ENCODE measurements at regions not wholly inside any gene's neighbourhood (a gene's known extent, or its start where the extent isn't known, plus 50 kb on each side); places are given as distances from the start of the nearest gene placed in this dataset.
A peak's percentile ranks its signal among the peaks of the same experiment; 100 is the strongest.
"Not testable (repeated sequence)": the region's sequence is repeated elsewhere in the genome, so short reads cannot be mapped to it uniquely, and the experiment has no call there.

- Histone ChIP-seq H3K36me3 (ENCODE audit: insufficient read depth, low read length) (no peaks in the 10 kb centered on the region), H3K4me1 (ENCODE audit: insufficient read depth, low read length) (peaks cover 18% of the 10 kb centered on the region), H3K9ac (ENCODE audit: low read depth, low read length) (peak overlapping the region; percentile 69), H3K9me3 (ENCODE audit: control insufficient read depth, insufficient read depth, low read length) (no peaks in the 10 kb centered on the region)
Measured at GRCh38 chr6:27133281-27134227, 113.9 kb upstream of the PRSS16 start.

GRCh38 chr6:27135087-27135657 is 112.3 kb upstream of the PRSS16 start:
- no peaks in the 10 kb centered on the region for H3K9me3 ChIP-seq (ENCODE audit: control insufficient read depth, insufficient read depth, low read length)
- H3K36me3 ChIP-seq (ENCODE audit: insufficient read depth, low read length) = no peaks in the 10 kb centered on the region
- no peak overlapping the region for H3K9ac ChIP-seq (ENCODE audit: low read depth, low read length)
- H3K4me1 ChIP-seq (ENCODE audit: insufficient read depth, low read length) = peaks cover 21% of the 10 kb centered on the region

DNA sequence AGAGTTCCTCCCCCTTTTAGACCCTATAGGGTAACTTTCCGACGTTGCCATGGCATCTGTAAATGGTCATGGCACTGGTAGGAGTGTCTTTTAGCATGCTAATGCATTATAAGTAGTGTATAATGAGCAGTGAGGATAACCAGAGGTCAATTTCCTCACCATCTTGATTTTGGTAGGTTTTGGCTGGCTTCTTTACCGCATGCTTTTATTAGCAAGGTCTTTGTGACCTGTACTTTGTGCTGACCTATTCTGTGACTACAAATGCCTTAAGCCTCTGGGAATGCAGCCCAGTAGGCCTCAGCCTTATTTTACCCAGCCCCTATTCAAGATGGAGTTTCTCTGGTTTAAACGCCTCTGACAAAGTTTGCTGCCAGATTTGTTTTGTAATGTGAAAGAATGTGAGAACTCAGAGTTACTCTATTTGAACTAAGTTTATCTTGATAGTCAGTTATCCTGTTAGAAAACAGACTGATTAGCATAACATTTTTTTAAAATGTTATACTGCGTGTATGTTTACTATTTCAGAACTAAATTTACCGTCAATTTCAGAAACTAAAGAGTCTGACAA is 111.3 kb upstream of the PRSS16 start:
- Histone ChIP-seq H3K4me1 (ENCODE audit: insufficient read depth, low read length) (peaks cover 21% of the 10 kb centered on the region), H3K9ac (ENCODE audit: low read depth, low read length) (no peak overlapping the region), H3K36me3 (ENCODE audit: insufficient read depth, low read length) (no peaks in the 10 kb centered on the region), H3K9me3 (ENCODE audit: control insufficient read depth, insufficient read depth, low read length) (no peaks in the 10 kb centered on the region)

- Histone ChIP-seq H3K4me1 (ENCODE audit: insufficient read depth, low read length) (peaks cover 21% of the 10 kb centered on the region), H3K9ac (ENCODE audit: low read depth, low read length) (no peak overlapping the region), H3K36me3 (ENCODE audit: insufficient read depth, low read length) (no peaks in the 10 kb centered on the region), H3K9me3 (ENCODE audit: control insufficient read depth, insufficient read depth, low read length) (no peaks in the 10 kb centered on the region)
Measured at GRCh38 chr6:27136978-27137814, 110.3 kb upstream of the PRSS16 start.

DNA sequence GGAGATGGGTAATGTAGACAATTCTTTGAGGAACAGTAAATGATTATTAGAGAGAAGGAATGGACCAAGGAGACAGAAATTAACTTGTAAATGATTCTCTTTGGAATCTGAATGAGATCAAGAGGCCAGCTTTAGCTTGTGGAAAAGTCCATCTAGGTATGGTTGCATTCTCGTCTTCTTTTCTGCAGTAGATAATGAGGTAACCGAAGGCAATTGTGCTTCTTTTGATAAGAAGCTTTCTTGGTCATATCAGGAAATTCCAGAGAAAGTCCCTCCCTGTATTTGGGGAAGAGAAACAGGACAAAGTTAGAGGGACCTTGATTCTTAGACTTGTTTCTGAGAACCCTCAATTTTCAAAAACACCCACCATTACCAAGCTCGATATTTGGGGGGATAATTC is 109.1 kb upstream of the PRSS16 start:
- Histone ChIP-seq H3K9me3 (ENCODE audit: control insufficient read depth, insufficient read depth, low read length) (no peaks in the 10 kb centered on the region), H3K9ac (ENCODE audit: low read depth, low read length) (0 out of 2 replicates have a peak overlapping the region, but pooled peaks have one; percentile 61), H3K4me1 (ENCODE audit: insufficient read depth, low read length) (peaks cover 21% of the 10 kb centered on the region), H3K36me3 (ENCODE audit: insufficient read depth, low read length) (no peaks in the 10 kb centered on the region)

GRCh38 chr6:27138837-27139755 is 108.4 kb upstream of the PRSS16 start:
- Histone ChIP-seq H3K36me3 (ENCODE audit: insufficient read depth, low read length) (no peaks in the 10 kb centered on the region), H3K9ac (ENCODE audit: low read depth, low read length) (peak overlapping the region; percentile 61), H3K9me3 (ENCODE audit: control insufficient read depth, insufficient read depth, low read length) (no peaks in the 10 kb centered on the region), H3K4me1 (ENCODE audit: insufficient read depth, low read length) (peaks cover 21% of the 10 kb centered on the region)

- H3K9ac ChIP-seq (ENCODE audit: low read depth, low read length) = peak overlapping the region; percentile 61
- H3K4me1 ChIP-seq (ENCODE audit: insufficient read depth, low read length) = peaks cover 21% of the 10 kb centered on the region
- no peaks in the 10 kb centered on the region for H3K36me3 ChIP-seq (ENCODE audit: insufficient read depth, low read length)
- H3K9me3 ChIP-seq (ENCODE audit: control insufficient read depth, insufficient read depth, low read length) = no peaks in the 10 kb centered on the region
Measured at GRCh38 chr6:27139756-27140579, 107.5 kb upstream of the PRSS16 start.

GRCh38 chr6:27140999-27141528 is 106.4 kb upstream of the PRSS16 start:
- Histone ChIP-seq H3K9ac (ENCODE audit: low read depth, low read length) (peak overlapping the region; percentile 25), H3K36me3 (ENCODE audit: insufficient read depth, low read length) (no peaks in the 10 kb centered on the region), H3K9me3 (ENCODE audit: control insufficient read depth, insufficient read depth, low read length) (no peaks in the 10 kb centered on the region), H3K4me1 (ENCODE audit: insufficient read depth, low read length) (peaks cover 21% of the 10 kb centered on the region)

DNA sequence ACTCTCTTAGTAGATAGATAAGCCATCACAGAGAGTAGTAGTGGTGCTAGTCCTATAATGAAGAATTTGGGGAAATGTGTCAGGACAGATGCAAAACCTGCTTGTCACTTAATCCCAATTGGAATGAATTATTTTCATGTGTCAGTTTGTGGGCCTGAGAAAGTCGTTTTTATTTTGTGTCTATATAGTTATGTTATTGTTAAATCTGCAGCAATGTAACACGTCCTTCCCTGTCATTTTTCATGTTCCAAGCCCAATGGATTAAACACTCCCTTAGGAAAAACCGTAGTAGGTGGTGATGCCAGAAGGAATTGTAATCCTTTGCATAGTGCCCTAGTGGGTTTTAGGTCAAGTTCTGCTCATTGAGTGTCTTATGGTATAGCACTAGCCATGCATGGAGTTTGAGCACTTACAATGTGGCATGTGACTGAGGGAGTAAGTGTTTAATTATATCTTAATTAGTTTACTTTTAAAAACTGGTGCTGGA is 105.9 kb upstream of the PRSS16 start:
- Histone ChIP-seq H3K4me1 (ENCODE audit: insufficient read depth, low read length) (peaks cover 21% of the 10 kb centered on the region), H3K9me3 (ENCODE audit: control insufficient read depth, insufficient read depth, low read length) (no peaks in the 10 kb centered on the region), H3K36me3 (ENCODE audit: insufficient read depth, low read length) (no peaks in the 10 kb centered on the region), H3K9ac (ENCODE audit: low read depth, low read length) (peak overlapping the region; percentile 25)

DNA sequence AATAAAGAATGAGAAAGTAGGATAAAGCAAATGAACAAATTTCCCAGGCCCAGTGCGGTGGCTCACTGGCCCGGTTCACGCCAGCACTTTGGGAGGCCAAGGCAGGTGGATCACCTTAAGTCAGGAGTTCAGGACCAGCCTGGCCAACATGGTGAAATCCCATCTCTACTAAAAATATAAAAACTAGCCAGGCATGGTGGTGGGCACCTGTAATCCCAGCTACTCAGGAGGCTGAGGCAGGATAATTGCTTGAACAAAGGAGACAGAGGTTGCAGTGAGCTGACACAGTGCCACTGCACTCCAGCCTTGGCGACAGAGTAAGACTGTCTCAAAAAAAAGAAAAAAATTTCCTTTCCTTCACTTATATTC is 104.5 kb upstream of the PRSS16 start:
- H3K4me1 ChIP-seq (ENCODE audit: insufficient read depth, low read length); H3K36me3 ChIP-seq (ENCODE audit: insufficient read depth, low read length); H3K9ac ChIP-seq (ENCODE audit: low read depth, low read length); H3K9me3 ChIP-seq (ENCODE audit: control insufficient read depth, insufficient read depth, low read length): not testable (repeated sequence)

- Histone ChIP-seq H3K9ac (ENCODE audit: low read depth, low read length) (no peak overlapping the region), H3K36me3 (ENCODE audit: insufficient read depth, low read length) (no peaks in the 10 kb centered on the region), H3K9me3 (ENCODE audit: control insufficient read depth, insufficient read depth, low read length) (no peaks in the 10 kb centered on the region), H3K4me1 (ENCODE audit: insufficient read depth, low read length) (peaks cover 9% of the 10 kb centered on the region; the same call in 1 of the 2 replicates)
Measured at GRCh38 chr6:27143474-27144026, 104.0 kb upstream of the PRSS16 start.

- Histone ChIP-seq H3K36me3 (ENCODE audit: insufficient read depth, low read length) (no peaks in the 10 kb centered on the region), H3K9me3 (ENCODE audit: control insufficient read depth, insufficient read depth, low read length) (no peaks in the 10 kb centered on the region), H3K9ac (ENCODE audit: low read depth, low read length) (peak overlapping the region; percentile 65), H3K4me1 (ENCODE audit: insufficient read depth, low read length) (0 out of 2 replicates have a peak, but pooled peaks cover 14% of the 10 kb centered on the region)
Measured at GRCh38 chr6:27144740-27145079, 102.8 kb upstream of the PRSS16 start.

All from ES-I3 (cell line).